ENCODE measurements at regions not wholly inside any gene's neighbourhood (a gene's known extent, or its start where the extent isn't known, plus 50 kb on each side); places are given as distances from the start of the nearest gene placed in this dataset.

GRCh38 chr10:130434446-130435385 lies 298.5 kb downstream of the GLRX3 start:
- no peak for ATAC-seq

- ATAC-seq = no peak
Measured at GRCh38 chr10:130435961-130436360, 299.8 kb downstream of the GLRX3 start.

- no peak for ATAC-seq
Measured at GRCh38 chr10:130438861-130439260, 302.7 kb downstream of the GLRX3 start.

GRCh38 chr10:130439766-130440165 lies 303.6 kb downstream of the GLRX3 start:
- no peak for ATAC-seq

- ATAC-seq = no peak
Measured at GRCh38 chr10:130440494-130440893, 304.3 kb downstream of the GLRX3 start.

GRCh38 chr10:130440971-130441370 lies 304.8 kb downstream of the GLRX3 start:
- ATAC-seq = no peak

- no peak for ATAC-seq
Measured at GRCh38 chr10:130443066-130443465, 306.9 kb downstream of the GLRX3 start.

- ATAC-seq = no peak
Measured at GRCh38 chr10:130453036-130453720, 317.0 kb downstream of the GLRX3 start.

GRCh38 chr10:130453721-130454542 lies 317.7 kb downstream of the GLRX3 start:
- no peak for ATAC-seq

GRCh38 chr10:130454543-130455000 lies 318.4 kb downstream of the GLRX3 start:
- ATAC-seq = no peak

GRCh38 chr10:130455111-130455695 lies 319.0 kb downstream of the GLRX3 start:
- no peak for ATAC-seq

GRCh38 chr10:130455791-130456190 lies 319.6 kb downstream of the GLRX3 start:
- ATAC-seq = no peak

GRCh38 chr10:130456616-130457015 lies 320.4 kb downstream of the GLRX3 start:
- ATAC-seq = no peak

GRCh38 chr10:130458509-130458908 lies 322.3 kb downstream of the GLRX3 start:
- ATAC-seq = no peak

- no peak for ATAC-seq
Measured at GRCh38 chr10:130459011-130459410, 322.8 kb downstream of the GLRX3 start.

- ATAC-seq = no peak
Measured at GRCh38 chr10:130459851-130460490, 323.8 kb downstream of the GLRX3 start.

- ATAC-seq = no peak
Measured at GRCh38 chr10:130461631-130462030, 325.4 kb downstream of the GLRX3 start.

- peak in 1 of 2 donors; percentile 24 for ATAC-seq
Measured at GRCh38 chr10:130463104-130463875, 327.1 kb downstream of the GLRX3 start.

- ATAC-seq = no peak
Measured at GRCh38 chr10:130463876-130464364, 327.7 kb downstream of the GLRX3 start.

- ATAC-seq = no peak
Measured at GRCh38 chr10:130464426-130464825, 328.2 kb downstream of the GLRX3 start.

All from activated CD4-positive, CD25-positive, alpha-beta regulatory T cell treated with anti-CD3 and anti-CD28 coated beads, Interleukin-2, amount 50 U/mL, for 24 hours (primary cell).